NCI-H1436 treated with DMSO at 0.1 percent for 48 hours (cell line): ENCODE measurements at regions not wholly inside any gene's neighbourhood (a gene's known extent, or its start where the extent isn't known, plus 50 kb on each side); places are given as distances from the start of the nearest gene placed in this dataset.

Source experiments
- DNase-seq: peaks from one replicate; lab custom pipeline; 2025; lab: John Stamatoyannopoulos, UW

- no peak for DNase-seq
Measured at GRCh38 chr20:24870057-24870456, 79.0 kb upstream of the CST7 start.

- DNase-seq: no peak
Measured at GRCh38 chr20:24870881-24871280, 78.2 kb upstream of the CST7 start.

- DNase-seq: no peak
Measured at GRCh38 chr20:24871480-24872213, 77.4 kb upstream of the CST7 start.

GRCh38 chr20:24872291-24873024, 76.6 kb upstream of the CST7 start:
- peak; percentile 71 for DNase-seq

- no peak for DNase-seq
Measured at GRCh38 chr20:24873025-24873620, 75.9 kb upstream of the CST7 start.

- DNase-seq: no peak
Measured at GRCh38 chr20:24875078-24875477, 74.0 kb upstream of the CST7 start.

- DNase-seq: no peak
Measured at GRCh38 chr20:24877652-24878051, 71.4 kb upstream of the CST7 start.

- DNase-seq: no peak
Measured at GRCh38 chr20:24878657-24879056, 70.4 kb upstream of the CST7 start.

GRCh38 chr20:24879875-24880274, 69.2 kb upstream of the CST7 start:
- no peak for DNase-seq

GRCh38 chr20:24880356-24880755, 68.7 kb upstream of the CST7 start:
- no peak for DNase-seq

GRCh38 chr20:24890286-24890685, 58.8 kb upstream of the CST7 start:
- DNase-seq: no peak

GRCh38 chr20:24891546-24892393, 57.3 kb upstream of the CST7 start:
- no peak for DNase-seq

GRCh38 chr20:24892522-24892921, 56.5 kb upstream of the CST7 start:
- DNase-seq: no peak

GRCh38 chr20:24892931-24893330, 56.1 kb upstream of the CST7 start:
- no peak for DNase-seq

- DNase-seq: no peak
Measured at GRCh38 chr20:24894488-24894887, 54.6 kb upstream of the CST7 start.

- DNase-seq: no peak
Measured at GRCh38 chr20:24894967-24895366, 54.1 kb upstream of the CST7 start.

GRCh38 chr20:24895431-24895830, 53.6 kb upstream of the CST7 start:
- no peak for DNase-seq

GRCh38 chr20:24895898-24896658, 53.0 kb upstream of the CST7 start:
- DNase-seq: no peak

GRCh38 chr20:24896984-24897383, 52.1 kb upstream of the CST7 start:
- no peak for DNase-seq

- DNase-seq: no peak
Measured at GRCh38 chr20:24897974-24898373, 51.1 kb upstream of the CST7 start.

- DNase-seq: no peak
Measured at GRCh38 chr20:24899153-24899552, 49.9 kb upstream of the CST7 start.
